ENCODE measurements at regions not wholly inside any gene's neighbourhood (a gene's known extent, or its start where the extent isn't known, plus 50 kb on each side); places are given as distances from the start of the nearest gene placed in this dataset.

DNA sequence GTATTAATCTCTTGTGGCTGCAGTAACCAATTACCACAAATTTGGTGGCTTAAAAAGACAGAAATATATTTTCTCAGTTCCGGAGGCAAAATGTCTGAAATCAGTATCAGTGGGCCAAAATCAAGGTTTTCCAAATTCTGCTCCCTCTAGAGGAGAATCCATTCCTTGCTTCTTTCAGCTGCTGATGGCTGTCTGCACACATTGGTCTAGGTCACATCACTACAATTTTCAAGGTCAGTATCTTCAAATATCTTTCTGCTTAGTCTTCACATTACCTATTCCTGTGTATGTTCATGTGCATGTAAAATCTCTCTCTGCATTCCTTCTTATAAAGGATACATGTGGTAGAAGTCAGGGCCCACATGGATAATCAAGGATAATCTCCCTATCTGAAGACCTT lies 999.4 kb downstream of the KCNT2 start:
- H4K20me1 ChIP-seq (replicated peaks; ENCODE audit: control insufficient read depth, insufficient read depth, low read length), result no peaks in the 10 kb centered on the region
- 0 out of 3 replicates have a peak overlapping the region, but pooled peaks have one; percentile 20 for H3K27ac ChIP-seq (ENCODE audit: extremely low read depth, low read depth, low read length)
- no peaks in the 10 kb centered on the region for H3K9me1 ChIP-seq (ENCODE audit: control insufficient read depth, insufficient read depth, low read length)
- H2AFZ ChIP-seq (ENCODE audit: low read depth, low read length), result peak overlapping the region; percentile 58; the same call in 1 of the 2 replicates
- no peaks in the 10 kb centered on the region for H3K36me3 ChIP-seq (ENCODE audit: control insufficient read depth, insufficient read depth, low read length)
- H3K4me2 ChIP-seq (ENCODE audit: insufficient read depth, low read length), result no peak overlapping the region
- DNase-seq (ENCODE audit: extremely low read depth in 1 of 4, low spot score in 3 of 4) (peak in 1 of 4 experiments; percentile 25), FAIRE-seq (no peak), ATAC-seq (peak; percentile 71)
- CTCF ChIA-PET (ENCODE audit: low intra/inter-chr PET ratio), result no interaction called here
- no peaks in the 10 kb centered on the region; the same call in 1 of the 2 replicates for H3K9me3 ChIP-seq (replicated peaks; ENCODE audit: control insufficient read depth, insufficient read depth, low read depth, low read length)
- H3K9ac ChIP-seq (ENCODE audit: insufficient read depth in 1 of 2, low read depth in 2 of 2, low read length in 2 of 2), result no peak overlapping the region
- no peaks in the 10 kb centered on the region for H3K27me3 ChIP-seq (ENCODE audit: control insufficient read depth in 2 of 2, insufficient read depth in 2 of 2, low read length in 2 of 2)
- no TSS peak for BruUV-seq (replicated peaks)
- 8% methylated on average over 1 of the region's 1 CpG for WGBS (ENCODE audit: insufficient coverage, low coverage, missing lambda C conversion rate)
- peak; percentile 58; the same call in 1 of the 2 replicates for TF ChIP-seq ESRRA (IDR thresholded peaks at IDR 0.05; ENCODE audit: borderline replicate concordance, low read depth)
- TF ChIP-seq, protein P1, sequence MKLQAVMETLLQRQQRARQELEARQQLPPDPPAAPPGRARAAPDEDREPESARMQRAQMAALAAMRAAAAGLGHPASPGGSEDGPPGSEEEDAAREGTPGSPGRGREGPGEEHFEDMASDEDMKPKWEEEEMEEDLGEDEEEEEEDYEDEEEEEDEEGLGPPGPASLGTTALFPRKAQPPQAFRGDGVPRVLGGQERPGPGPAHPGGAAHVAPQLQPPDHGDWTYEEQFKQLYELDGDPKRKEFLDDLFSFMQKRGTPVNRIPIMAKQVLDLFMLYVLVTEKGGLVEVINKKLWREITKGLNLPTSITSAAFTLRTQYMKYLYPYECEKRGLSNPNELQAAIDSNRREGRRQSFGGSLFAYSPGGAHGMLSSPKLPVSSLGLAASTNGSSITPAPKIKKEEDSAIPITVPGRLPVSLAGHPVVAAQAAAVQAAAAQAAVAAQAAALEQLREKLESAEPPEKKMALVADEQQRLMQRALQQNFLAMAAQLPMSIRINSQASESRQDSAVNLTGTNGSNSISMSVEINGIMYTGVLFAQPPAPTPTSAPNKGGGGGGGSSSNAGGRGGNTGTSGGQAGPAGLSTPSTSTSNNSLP (IDR thresholded peaks at IDR 0.05; ENCODE audit: borderline replicate concordance, low read depth, low read length), result no peak
- H3K79me2 ChIP-seq (ENCODE audit: control insufficient read depth, insufficient read depth, low read length), result no peaks in the 10 kb centered on the region
- no peak overlapping the region for H3K4me3 ChIP-seq
- in situ Hi-C loops (cut with MboI), result no loop called here
- intact Hi-C loops (cut with micrococcal nuclease), result no loop called here
- H3K4me1 ChIP-seq (replicated peaks in 1 of 2; ENCODE audit: control insufficient read depth in 2 of 2, insufficient read depth in 2 of 2, low read length in 2 of 2), result no peaks in the 10 kb centered on the region
- POLR2A ChIA-PET, result no interaction called here

DNA sequence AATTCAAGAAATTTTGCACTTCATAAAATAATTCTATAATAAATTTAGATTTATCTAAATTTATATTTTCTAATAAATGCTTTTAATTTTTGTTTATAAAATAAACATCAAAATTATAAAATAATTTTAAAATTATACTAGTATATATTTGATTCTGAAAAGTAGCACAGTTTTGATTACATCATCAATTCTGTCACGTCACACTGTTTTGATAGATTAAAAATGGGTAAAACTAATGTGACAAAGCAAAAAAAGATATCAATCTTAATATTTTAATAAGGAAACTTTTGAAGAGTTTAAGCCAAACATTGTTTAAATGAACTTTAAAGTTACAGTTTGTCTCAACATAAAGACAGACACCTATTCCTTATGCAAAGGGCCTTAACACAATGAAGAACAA lies 1001.8 kb downstream of the KCNT2 start:
- no peak for FAIRE-seq
- Histone ChIP-seq H3K4me1 (replicated peaks in 1 of 2; ENCODE audit: control insufficient read depth in 2 of 2, insufficient read depth in 2 of 2, low read length in 2 of 2) (no peaks in the 10 kb centered on the region), H3K9ac (ENCODE audit: insufficient read depth in 1 of 2, low read depth in 2 of 2, low read length in 2 of 2) (no peak overlapping the region), H4K20me1 (replicated peaks; ENCODE audit: control insufficient read depth, insufficient read depth, low read length) (no peaks in the 10 kb centered on the region), H3K9me1 (ENCODE audit: control insufficient read depth, insufficient read depth, low read length) (no peaks in the 10 kb centered on the region), H3K79me2 (ENCODE audit: control insufficient read depth, insufficient read depth, low read length) (no peaks in the 10 kb centered on the region), H3K4me2 (ENCODE audit: insufficient read depth, low read length) (no peak overlapping the region), H3K9me3 (replicated peaks; ENCODE audit: control insufficient read depth, insufficient read depth, low read depth, low read length) (no peaks in the 10 kb centered on the region; the same call in 1 of the 2 replicates), H2AFZ (ENCODE audit: low read depth, low read length) (no peak overlapping the region), H3K27me3 (ENCODE audit: control insufficient read depth in 2 of 2, insufficient read depth in 2 of 2, low read length in 2 of 2) (no peaks in the 10 kb centered on the region), H3K36me3 (ENCODE audit: control insufficient read depth, insufficient read depth, low read length) (no peaks in the 10 kb centered on the region), H3K27ac (ENCODE audit: extremely low read depth, low read depth, low read length) (no peak overlapping the region), H3K4me3 (no peak overlapping the region)
- DNase-seq (ENCODE audit: extremely low read depth in 1 of 4, low spot score in 3 of 4), result no peak
- intact Hi-C loops (cut with micrococcal nuclease) (no loop called here), in situ Hi-C loops (cut with MboI) (no loop called here)
- POLR2A ChIA-PET, result no interaction called here
- WGBS (ENCODE audit: insufficient coverage, low coverage, missing lambda C conversion rate), result 6% methylated on average over 1 of the region's 1 CpG
- BruUV-seq (replicated peaks), result no TSS peak
- CTCF ChIA-PET (ENCODE audit: low intra/inter-chr PET ratio), result no interaction called here
- no peak for ATAC-seq
- TF ChIP-seq NCOR1 (IDR thresholded peaks at IDR 0.05) (no peak), PCBP2 (IDR thresholded peaks at IDR 0.05; ENCODE audit: low read depth, low read length, poor library complexity, severe bottlenecking) (no peak), ZNF347 (CRISPR knock-in tag; IDR thresholded peaks at IDR 0.05; ENCODE audit: low read depth) (no peak), NFYB (IDR thresholded peaks at IDR 0.05; ENCODE audit: extremely low read depth, insufficient read length) (no peak), MECOM (CRISPR knock-in tag; IDR thresholded peaks at IDR 0.05) (no peak), EGR1 (conservative IDR thresholded peaks at IDR 0.05) (no peak), TGIF2 (CRISPR knock-in tag; IDR thresholded peaks at IDR 0.05) (no peak), SOX6 (IDR thresholded peaks at IDR 0.05) (no peak)
- TF ChIP-seq, protein P2, sequence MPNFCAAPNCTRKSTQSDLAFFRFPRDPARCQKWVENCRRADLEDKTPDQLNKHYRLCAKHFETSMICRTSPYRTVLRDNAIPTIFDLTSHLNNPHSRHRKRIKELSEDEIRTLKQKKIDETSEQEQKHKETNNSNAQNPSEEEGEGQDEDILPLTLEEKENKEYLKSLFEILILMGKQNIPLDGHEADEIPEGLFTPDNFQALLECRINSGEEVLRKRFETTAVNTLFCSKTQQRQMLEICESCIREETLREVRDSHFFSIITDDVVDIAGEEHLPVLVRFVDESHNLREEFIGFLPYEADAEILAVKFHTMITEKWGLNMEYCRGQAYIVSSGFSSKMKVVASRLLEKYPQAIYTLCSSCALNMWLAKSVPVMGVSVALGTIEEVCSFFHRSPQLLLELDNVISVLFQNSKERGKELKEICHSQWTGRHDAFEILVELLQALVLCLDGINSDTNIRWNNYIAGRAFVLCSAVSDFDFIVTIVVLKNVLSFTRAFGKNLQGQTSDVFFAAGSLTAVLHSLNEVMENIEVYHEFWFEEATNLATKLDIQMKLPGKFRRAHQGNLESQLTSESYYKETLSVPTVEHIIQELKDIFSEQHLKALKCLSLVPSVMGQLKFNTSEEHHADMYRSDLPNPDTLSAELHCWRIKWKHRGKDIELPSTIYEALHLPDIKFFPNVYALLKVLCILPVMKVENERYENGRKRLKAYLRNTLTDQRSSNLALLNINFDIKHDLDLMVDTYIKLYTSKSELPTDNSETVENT (CRISPR knock-in tag; IDR thresholded peaks at IDR 0.05), result no peak
- TF ChIP-seq, protein P3, sequence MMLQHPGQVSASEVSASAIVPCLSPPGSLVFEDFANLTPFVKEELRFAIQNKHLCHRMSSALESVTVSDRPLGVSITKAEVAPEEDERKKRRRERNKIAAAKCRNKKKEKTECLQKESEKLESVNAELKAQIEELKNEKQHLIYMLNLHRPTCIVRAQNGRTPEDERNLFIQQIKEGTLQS (IDR thresholded peaks at IDR 0.05), result peak; percentile 54; the same call in 1 of the 2 replicates
- TF ChIP-seq, protein P3 (CRISPR knock-in tag; conservative IDR thresholded peaks at IDR 0.05), result no peak

Measured in K562 (cell line).